Keratinocyte (primary cell): ENCODE measurements at regions not wholly inside any gene's neighbourhood (a gene's known extent, or its start where the extent isn't known, plus 50 kb on each side); places are given as distances from the start of the nearest gene placed in this dataset.

Experiments
- CTCF ChIP-seq, 3 experiments: IDR thresholded peaks in 1 of 3; conservative IDR thresholded peaks in 1 of 3; optimal IDR thresholded peaks in 1 of 3; 2 replicates in 2 of 3; 3 replicates in 1 of 3; pipeline versions ENCODE3 to v1.5.1; 2011; ENCODE audit warnings: low read length in 3 of 3, mild to moderate bottlenecking in 3 of 3, moderate library complexity in 2 of 3, control low read depth in 1 of 3, inconsistent platforms in 1 of 3; ENCODE audit not compliant: insufficient read depth in 2 of 3; ENCODE audit errors: extremely low read depth in 1 of 3
- EZH2 ChIP-seq: IDR thresholded peaks from one replicate; pipeline ENCODE4 v1.6.1; 2012; ENCODE audit warnings: inconsistent platforms, mild to moderate bottlenecking, low read length, moderate library complexity

DNA sequence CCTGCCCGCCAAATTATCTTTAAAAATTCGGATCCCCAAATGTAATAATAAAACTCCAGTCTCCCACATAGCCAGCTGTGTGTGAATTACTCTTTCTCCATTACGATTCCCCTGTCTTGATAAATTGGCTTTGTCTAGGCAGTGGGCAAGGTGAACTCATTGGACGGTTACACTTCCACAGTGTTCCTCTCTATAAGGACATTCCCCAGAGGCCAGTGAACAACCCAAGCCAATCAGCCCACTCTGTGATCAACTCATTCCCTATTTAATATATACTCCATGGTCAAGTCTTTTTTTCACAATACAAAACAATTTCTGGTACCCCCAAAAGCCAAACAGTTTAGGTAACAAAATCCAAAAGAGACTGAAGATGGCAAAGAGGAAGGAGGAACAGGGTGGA is 90.5 kb upstream of the DAZL start:
- TF ChIP-seq EZH2 (no peak), CTCF (optimal IDR thresholded peaks at IDR 0.05 in 1 of 3, IDR thresholded peaks at IDR 0.05 in 1 of 3, conservative IDR thresholded peaks at IDR 0.05 in 1 of 3; ENCODE audit: extremely low read depth in 1 of 3, insufficient read depth in 2 of 3, low read length in 3 of 3) (no peak)
